ENCODE measurements at regions not wholly inside any gene's neighbourhood (a gene's known extent, or its start where the extent isn't known, plus 50 kb on each side); places are given as distances from the start of the nearest gene placed in this dataset.
"Not testable (repeated sequence)": the region's sequence is repeated elsewhere in the genome, so short reads cannot be mapped to it uniquely, and the experiment has no call there.

- DNase-seq: no peak
Observed at GRCh38 chr9:115553060-115553773, 435.3 kb upstream of the TNC start.

- DNase-seq: no peak
Observed at GRCh38 chr9:115556432-115556831, 438.5 kb upstream of the TNC start.

GRCh38 chr9:115575147-115575546, 457.2 kb upstream of the TNC start:
- no peak for DNase-seq

- not testable (repeated sequence) for DNase-seq
Observed at GRCh38 chr9:115585458-115585857, 467.5 kb upstream of the TNC start.

- no peak for DNase-seq
Observed at GRCh38 chr9:115587310-115587709, 469.4 kb upstream of the TNC start.

GRCh38 chr9:115590011-115590410, 472.1 kb upstream of the TNC start:
- DNase-seq: no peak

- peak; percentile 67 for DNase-seq
Observed at GRCh38 chr9:115591584-115591984, 473.6 kb upstream of the TNC start.

- DNase-seq: peak; percentile 54
Observed at GRCh38 chr9:115593587-115594091, 475.7 kb upstream of the TNC start.

GRCh38 chr9:115594557-115594956, 476.6 kb upstream of the TNC start:
- no peak for DNase-seq

GRCh38 chr9:115596021-115596745, 478.2 kb upstream of the TNC start:
- peak; percentile 23 for DNase-seq

GRCh38 chr9:115596746-115597080, 478.8 kb upstream of the TNC start:
- DNase-seq: no peak

- no peak for DNase-seq
Observed at GRCh38 chr9:115597330-115597895, 479.5 kb upstream of the TNC start.

- DNase-seq: no peak
Observed at GRCh38 chr9:115598751-115599150, 480.8 kb upstream of the TNC start.

- DNase-seq: no peak
Observed at GRCh38 chr9:115599898-115600297, 481.9 kb upstream of the TNC start.

- no peak for DNase-seq
Observed at GRCh38 chr9:115601434-115601833, 483.5 kb upstream of the TNC start.

GRCh38 chr9:115604831-115605483, 487.0 kb upstream of the TNC start:
- DNase-seq: no peak

GRCh38 chr9:115606838-115607237, 488.9 kb upstream of the TNC start:
- DNase-seq: no peak

- DNase-seq: no peak
Observed at GRCh38 chr9:115614326-115614999, 496.5 kb upstream of the TNC start.

GRCh38 chr9:115615000-115615401, 497.0 kb upstream of the TNC start:
- DNase-seq: no peak

- DNase-seq: no peak
Observed at GRCh38 chr9:115615821-115616665, 498.1 kb upstream of the TNC start.

GRCh38 chr9:115616666-115617239, 498.8 kb upstream of the TNC start:
- DNase-seq: no peak
